HepG2 (cell line): ENCODE measurements at regions not wholly inside any gene's neighbourhood (a gene's known extent, or its start where the extent isn't known, plus 50 kb on each side); places are given as distances from the start of the nearest gene placed in this dataset.

Experiments
- ATAC-seq: fragments of 200-7000 bp; cut with Tn5 transposase; 3 replicates; pipeline ENCODE4 v1.9.1; 2020; ENCODE audit warnings: mild to moderate bottlenecking, moderate library complexity
- BruUV-seq: library from RNA; stranded (reverse); fragments of 400-500 nt; replicated peaks from 2 replicates; lab custom pipeline; 2021; lab: Mats Ljungman, UMichigan
- CTCF ChIA-PET: fragments of 300-600 bp; formaldehyde crosslinking; extraction: SDS; loops from one replicate; lab custom pipeline; 2021; ENCODE audit warnings: low total read pairs, inconsistent platforms, low intra/inter-chr PET ratio; lab: Yijun Ruan, JAX
- POLR2A ChIA-PET: fragments of 350-600 bp; sonication (Branson Sonifier 250); formaldehyde crosslinking; loops from one replicate; lab custom pipeline; 2020; ENCODE audit warnings: antibody characterized with exemption, inconsistent platforms; lab: Yijun Ruan, JAX
- DNase-seq: peaks from one replicate; pipeline ENCODE4 v3.0.0-alpha.2; 2015; ENCODE audit warnings: low spot score
- FAIRE-seq: peaks from 3 replicates; lab custom pipeline; 2011; peaks lifted over from hg19 to GRCh38; lab: Jason Lieb, UNC
- H2AFZ ChIP-seq: one replicate; pipeline ENCODE4 v1.6.1; 2011; ENCODE audit warnings: low read length, inconsistent platforms
- H3K27ac ChIP-seq: fragments of 300-600 bp; 3 replicates; pipeline ENCODE4 v1.8.0; 2011; ENCODE audit warnings: mixed run types, mild to moderate bottlenecking, mixed read lengths, low read length, inconsistent platforms; ENCODE audit not compliant: insufficient read depth; ENCODE audit errors: extremely low read length
- H3K27me3 ChIP-seq, 2 experiments: fragments of 200-600 bp in 1 of 2; 2 replicates in 1 of 2; 3 replicates in 1 of 2; pipeline versions ENCODE4 v1.6.0 to v1.8.0; 2011; ENCODE audit warnings: low read length in 2 of 2, mild to moderate bottlenecking in 2 of 2, moderate library complexity in 2 of 2, inconsistent platforms in 1 of 2; ENCODE audit not compliant: insufficient read depth in 2 of 2, control insufficient read depth in 1 of 2
- H3K36me3 ChIP-seq, 2 experiments: fragments of 200-600 bp in 1 of 2; replicated peaks in 1 of 2; 2 replicates in 1 of 2; 3 replicates in 1 of 2; pipeline versions ENCODE4 v1.5.1 to v1.8.0; 2011; ENCODE audit warnings: low read length in 2 of 2, inconsistent platforms in 1 of 2; ENCODE audit not compliant: insufficient read depth in 2 of 2, control insufficient read depth in 1 of 2
- H3K4me1 ChIP-seq: 2 replicates; pipeline ENCODE4 v1.5.1; 2012; ENCODE audit warnings: low read length, inconsistent platforms; ENCODE audit not compliant: insufficient read depth
- H3K4me2 ChIP-seq: 2 replicates; pipeline ENCODE4 v1.6.0; 2011; ENCODE audit warnings: low read depth, low read length, inconsistent platforms
- H3K4me3 ChIP-seq, 3 experiments: fragments of 200-600 bp in 1 of 3; sonication (generic), shearing (Covaris generic) in 1 of 3; replicated peaks in 1 of 3; 2 replicates each; pipeline ENCODE4 v1.5.1; 2011 to 2016; ENCODE audit warnings: low read length in 3 of 3, inconsistent platforms in 2 of 3, low read depth in 2 of 3, mild to moderate bottlenecking in 2 of 3, control low read depth in 1 of 3, mixed read lengths in 1 of 3; ENCODE audit not compliant: insufficient read depth in 1 of 3
- H3K79me2 ChIP-seq: one replicate; pipeline ENCODE4 v1.6.1; 2011; ENCODE audit warnings: low read length, inconsistent platforms; ENCODE audit not compliant: insufficient read depth
- H3K9ac ChIP-seq: 2 replicates; pipeline ENCODE4 v1.6.0; 2011; ENCODE audit warnings: mild to moderate bottlenecking, low read depth, low read length, inconsistent platforms; ENCODE audit not compliant: insufficient read depth
- H3K9me3 ChIP-seq: 2 replicates; pipeline ENCODE4 v1.5.1; 2012; ENCODE audit warnings: mild to moderate bottlenecking, low read length
- H4K20me1 ChIP-seq: 2 replicates; pipeline ENCODE4 v1.6.0; 2011; ENCODE audit warnings: inconsistent platforms, mild to moderate bottlenecking, low read length, moderate library complexity; ENCODE audit not compliant: insufficient read depth
- ARNTL ChIP-seq: sonication (generic); formaldehyde crosslinking; IDR thresholded peaks from 2 replicates; pipeline ENCODE4 v1.4.0; 2020; ENCODE audit warnings: mild to moderate bottlenecking, missing genetic modification reagents
- ATAD3A ChIP-seq: sonication (generic); formaldehyde crosslinking; IDR thresholded peaks from 2 replicates; pipeline ENCODE4 v1.4.0; 2020; ENCODE audit warnings: missing genetic modification reagents
- EZH2 ChIP-seq: conservative IDR thresholded peaks from 2 replicates; pipeline ENCODE4 v1.6.1; 2012; ENCODE audit warnings: mild to moderate bottlenecking, low read depth, low read length, moderate library complexity
- FOXO1 ChIP-seq: sonication (generic); formaldehyde crosslinking; IDR thresholded peaks from 2 replicates; pipeline ENCODE4 v1.4.0; 2020; ENCODE audit warnings: missing genetic modification reagents
- IRF2 ChIP-seq: IDR thresholded peaks from 2 replicates; pipeline ENCODE4 v1.6.1; 2018; ENCODE audit warnings: missing genetic modification reagents, missing compliant biosample characterization
- NFIB ChIP-seq: sonication (generic); formaldehyde crosslinking; IDR thresholded peaks from 2 replicates; pipeline ENCODE4 v1.9.0; 2021; ENCODE audit warnings: missing genetic modification reagents, mild to moderate bottlenecking, borderline replicate concordance
- PHF21A ChIP-seq: sonication (generic); formaldehyde crosslinking; IDR thresholded peaks from 2 replicates; pipeline ENCODE4 v1.5.0; 2020; ENCODE audit warnings: mild to moderate bottlenecking, missing genetic modification reagents
- RFX1 ChIP-seq: fragments of 450-650 bp; IDR thresholded peaks from 2 replicates; pipeline ENCODE4 v1.6.1; 2017
- SP1 ChIP-seq, 2 experiments: fragments of 450-650 bp in 1 of 2; sonication (generic) in 1 of 2; formaldehyde crosslinking in 1 of 2; IDR thresholded peaks; 2 replicates each; pipeline versions ENCODE4 v1.4.0 to v1.6.1; 2016 to 2020; ENCODE audit warnings: missing genetic modification reagents in 1 of 2
- SRSF4 ChIP-seq: fragments of 200-400 bp; formaldehyde crosslinking; IDR thresholded peaks from one replicate; pipeline ENCODE4 v1.6.1; 2018; ENCODE audit warnings: mild to moderate bottlenecking, low read depth, low read length, moderate library complexity; ENCODE audit not compliant: poor library complexity, severe bottlenecking
- ZC3H4 ChIP-seq: sonication (generic); formaldehyde crosslinking; IDR thresholded peaks from 2 replicates; pipeline ENCODE4 v1.4.0; 2020; ENCODE audit warnings: missing genetic modification reagents, borderline replicate concordance
- ZKSCAN5 ChIP-seq: sonication (generic); formaldehyde crosslinking; IDR thresholded peaks from 2 replicates; pipeline ENCODE4 v1.5.1; 2020; ENCODE audit warnings: mild to moderate bottlenecking, missing genetic modification reagents
- ZNF709 ChIP-seq: sonication (generic); formaldehyde crosslinking; IDR thresholded peaks from 2 replicates; pipeline ENCODE4 v1.5.0; 2020; ENCODE audit warnings: mild to moderate bottlenecking, missing genetic modification reagents
- ZNF737 ChIP-seq: sonication (generic); formaldehyde crosslinking; IDR thresholded peaks from 2 replicates; pipeline ENCODE4 v1.5.0; 2020; ENCODE audit warnings: missing genetic modification reagents, mild to moderate bottlenecking, borderline replicate concordance
- WGBS: methylation state at CpG from one replicate; pipeline ENCODE4 v1.1.6; 2017; ENCODE audit warnings: low lambda C conversion rate; 5-methylcytosine and 5-hydroxymethylcytosine counted together
- in situ Hi-C: cut with HindIII; loops from 2 replicates; pipeline ENCODE4 v1.10.0; 2017; ENCODE audit warnings: low pct_unique_long_range_greater_than_20kb; ENCODE audit not compliant: extremely low pct_ligation_motif_present
- intact Hi-C: fragments of 100-400 bp; cut with micrococcal nuclease; formaldehyde crosslinking; loops from one replicate; pipeline ENCODE4 v1.10.0; 2022; ENCODE audit not compliant: unreplicated experiment
- TF ChIP-seq, protein P1 (sequence below): sonication (generic); formaldehyde crosslinking; IDR thresholded peaks from 2 replicates; pipeline ENCODE4 v1.9.0; 2021; ENCODE audit warnings: missing genetic modification reagents, borderline replicate concordance
- TF ChIP-seq, protein P2 (sequence below): sonication (generic); formaldehyde crosslinking; IDR thresholded peaks from 2 replicates; pipeline ENCODE4 v1.4.0; 2020; ENCODE audit warnings: missing genetic modification reagents, mild to moderate bottlenecking, borderline replicate concordance

DNA sequence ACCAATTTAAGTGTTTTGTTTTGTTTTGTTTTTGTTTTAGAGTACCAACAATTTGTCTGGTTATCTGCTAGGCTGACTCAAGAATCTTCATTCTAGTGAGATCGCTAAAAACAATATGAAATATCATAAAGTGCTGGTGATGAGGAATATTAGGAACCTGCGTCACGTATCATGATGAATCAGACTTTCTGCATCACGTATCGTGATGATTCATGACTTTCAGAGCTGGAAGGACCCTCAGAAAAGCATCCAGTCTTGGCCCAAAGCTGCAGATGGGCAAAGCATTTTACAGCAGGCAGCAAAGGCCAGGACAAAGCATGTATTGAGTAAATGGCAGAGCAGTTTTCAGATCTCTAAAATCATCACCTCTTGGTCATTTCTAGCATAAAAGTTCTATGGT, 278.0 kb upstream of the BOD1L1 start:
- H3K27ac ChIP-seq = no peak overlapping the region
- no peaks in the 10 kb centered on the region for H3K27me3 ChIP-seq
- CTCF ChIA-PET = no interaction called here
- no peak overlapping the region for H3K4me2 ChIP-seq
- ATAC-seq (no peak), FAIRE-seq (no peak), DNase-seq (no peak)
- no peaks in the 10 kb centered on the region for H3K79me2 ChIP-seq
- H2AFZ ChIP-seq = no peak overlapping the region
- in situ Hi-C loops = no loop called here
- H3K36me3 ChIP-seq = no peaks in the 10 kb centered on the region
- H3K4me1 ChIP-seq = peaks cover 10% of the 10 kb centered on the region; the same call in 1 of the 2 replicates
- intact Hi-C loops = no loop called here
- BruUV-seq = no TSS peak
- no peak for TF ChIP-seq IRF2
- TF ChIP-seq ZNF737 (CRISPR knock-in tag) = no peak
- TF ChIP-seq SRSF4 = no peak
- TF ChIP-seq EZH2 = no peak
- no peak for TF ChIP-seq ATAD3A
- TF ChIP-seq, protein P1, sequence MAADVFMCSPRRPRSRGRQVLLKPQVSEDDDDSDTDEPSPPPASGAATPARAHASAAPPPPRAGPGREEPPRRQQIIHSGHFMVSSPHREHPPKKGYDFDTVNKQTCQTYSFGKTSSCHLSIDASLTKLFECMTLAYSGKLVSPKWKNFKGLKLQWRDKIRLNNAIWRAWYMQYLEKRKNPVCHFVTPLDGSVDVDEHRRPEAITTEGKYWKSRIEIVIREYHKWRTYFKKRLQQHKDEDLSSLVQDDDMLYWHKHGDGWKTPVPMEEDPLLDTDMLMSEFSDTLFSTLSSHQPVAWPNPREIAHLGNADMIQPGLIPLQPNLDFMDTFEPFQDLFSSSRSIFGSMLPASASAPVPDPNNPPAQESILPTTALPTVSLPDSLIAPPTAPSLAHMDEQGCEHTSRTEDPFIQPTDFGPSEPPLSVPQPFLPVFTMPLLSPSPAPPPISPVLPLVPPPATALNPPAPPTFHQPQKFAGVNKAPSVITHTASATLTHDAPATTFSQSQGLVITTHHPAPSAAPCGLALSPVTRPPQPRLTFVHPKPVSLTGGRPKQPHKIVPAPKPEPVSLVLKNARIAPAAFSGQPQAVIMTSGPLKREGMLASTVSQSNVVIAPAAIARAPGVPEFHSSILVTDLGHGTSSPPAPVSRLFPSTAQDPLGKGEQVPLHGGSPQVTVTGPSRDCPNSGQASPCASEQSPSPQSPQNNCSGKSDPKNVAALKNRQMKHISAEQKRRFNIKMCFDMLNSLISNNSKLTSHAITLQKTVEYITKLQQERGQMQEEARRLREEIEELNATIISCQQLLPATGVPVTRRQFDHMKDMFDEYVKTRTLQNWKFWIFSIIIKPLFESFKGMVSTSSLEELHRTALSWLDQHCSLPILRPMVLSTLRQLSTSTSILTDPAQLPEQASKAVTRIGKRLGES (CRISPR knock-in tag) = no peak
- no peak for TF ChIP-seq ZNF709 (CRISPR knock-in tag)
- TF ChIP-seq PHF21A = no peak
- no peak for TF ChIP-seq NFIB (CRISPR knock-in tag)
- TF ChIP-seq, protein P2, sequence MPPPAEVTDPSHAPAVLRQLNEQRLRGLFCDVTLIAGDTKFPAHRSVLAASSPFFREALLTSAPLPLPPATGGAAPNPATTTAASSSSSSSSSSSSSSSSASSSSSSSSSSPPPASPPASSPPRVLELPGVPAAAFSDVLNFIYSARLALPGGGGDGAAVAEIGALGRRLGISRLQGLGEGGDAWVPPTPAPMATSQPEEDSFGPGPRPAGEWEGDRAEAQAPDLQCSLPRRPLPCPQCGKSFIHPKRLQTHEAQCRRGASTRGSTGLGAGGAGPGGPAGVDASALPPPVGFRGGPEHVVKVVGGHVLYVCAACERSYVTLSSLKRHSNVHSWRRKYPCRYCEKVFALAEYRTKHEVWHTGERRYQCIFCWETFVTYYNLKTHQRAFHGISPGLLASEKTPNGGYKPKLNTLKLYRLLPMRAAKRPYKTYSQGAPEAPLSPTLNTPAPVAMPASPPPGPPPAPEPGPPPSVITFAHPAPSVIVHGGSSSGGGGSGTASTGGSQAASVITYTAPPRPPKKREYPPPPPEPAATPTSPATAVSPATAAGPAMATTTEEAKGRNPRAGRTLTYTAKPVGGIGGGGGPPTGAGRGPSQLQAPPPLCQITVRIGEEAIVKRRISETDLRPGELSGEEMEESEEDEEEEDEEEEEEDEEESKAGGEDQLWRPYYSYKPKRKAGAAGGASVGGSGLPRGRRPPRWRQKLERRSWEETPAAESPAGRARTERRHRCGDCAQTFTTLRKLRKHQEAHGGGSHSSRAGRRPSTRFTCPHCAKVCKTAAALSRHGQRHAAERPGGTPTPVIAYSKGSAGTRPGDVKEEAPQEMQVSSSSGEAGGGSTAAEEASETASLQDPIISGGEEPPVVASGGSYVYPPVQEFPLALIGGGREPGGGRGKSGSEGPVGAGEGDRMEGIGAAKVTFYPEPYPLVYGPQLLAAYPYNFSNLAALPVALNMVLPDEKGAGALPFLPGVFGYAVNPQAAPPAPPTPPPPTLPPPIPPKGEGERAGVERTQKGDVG (CRISPR knock-in tag) = no peak
- no peak for TF ChIP-seq ZKSCAN5 (CRISPR knock-in tag)
- no peak for TF ChIP-seq RFX1
- TF ChIP-seq FOXO1 (CRISPR knock-in tag) = no peak
- TF ChIP-seq SP1 (IDR thresholded peaks at IDR 0.05) = no peak
- TF ChIP-seq SP1 (CRISPR knock-in tag; IDR thresholded peaks at IDR 0.05) = no peak
- TF ChIP-seq ARNTL = no peak
- no peak for TF ChIP-seq ZC3H4
- no peaks in the 10 kb centered on the region for H4K20me1 ChIP-seq
- WGBS = 54% methylated on average over 5 of the region's 5 CpGs
- peaks cover 17% of the 10 kb centered on the region; the same call in 1 of the 2 replicates for H3K9me3 ChIP-seq
- no peak overlapping the region for H3K9ac ChIP-seq
- no peak overlapping the region for H3K4me3 ChIP-seq
- POLR2A ChIA-PET = no interaction called here
